DMS79 (cell line): ENCODE measurements at regions not wholly inside any gene's neighbourhood (a gene's known extent, or its start where the extent isn't known, plus 50 kb on each side); places are given as distances from the start of the nearest gene placed in this dataset.

ENCODE experiments used
- DNase-seq: peaks from one replicate; lab custom pipeline; 2025; lab: John Stamatoyannopoulos, UW

GRCh38 chr2:111647359-111647758 is 236.6 kb downstream of the ANAPC1 start:
- no peak for DNase-seq

GRCh38 chr2:111652038-111652437 is 232.0 kb downstream of the ANAPC1 start:
- no peak for DNase-seq

- DNase-seq, result no peak
Observed at GRCh38 chr2:111652681-111653080, 231.3 kb downstream of the ANAPC1 start.

GRCh38 chr2:111653103-111653624 is 230.8 kb downstream of the ANAPC1 start:
- DNase-seq, result no peak

- no peak for DNase-seq
Observed at GRCh38 chr2:111653913-111654312, 230.1 kb downstream of the ANAPC1 start.

- DNase-seq, result no peak
Observed at GRCh38 chr2:111654829-111655228, 229.2 kb downstream of the ANAPC1 start.

GRCh38 chr2:111656436-111656835 is 227.6 kb downstream of the ANAPC1 start:
- no peak for DNase-seq

GRCh38 chr2:111656894-111657293 is 227.1 kb downstream of the ANAPC1 start:
- DNase-seq, result no peak

- DNase-seq, result no peak
Observed at GRCh38 chr2:111657351-111657975, 226.5 kb downstream of the ANAPC1 start.

GRCh38 chr2:111659361-111660333 is 224.3 kb downstream of the ANAPC1 start:
- no peak for DNase-seq

GRCh38 chr2:111660811-111661210 is 223.2 kb downstream of the ANAPC1 start:
- DNase-seq, result no peak

GRCh38 chr2:111661286-111661940 is 222.6 kb downstream of the ANAPC1 start:
- DNase-seq, result no peak

GRCh38 chr2:111662039-111662770 is 221.8 kb downstream of the ANAPC1 start:
- DNase-seq, result no peak

GRCh38 chr2:111662771-111663470 is 221.1 kb downstream of the ANAPC1 start:
- no peak for DNase-seq

- no peak for DNase-seq
Observed at GRCh38 chr2:111663471-111664274, 220.3 kb downstream of the ANAPC1 start.

- DNase-seq, result no peak
Observed at GRCh38 chr2:111664275-111664850, 219.6 kb downstream of the ANAPC1 start.

GRCh38 chr2:111665011-111665410 is 219.0 kb downstream of the ANAPC1 start:
- no peak for DNase-seq

- no peak for DNase-seq
Observed at GRCh38 chr2:111665551-111666116, 218.4 kb downstream of the ANAPC1 start.

GRCh38 chr2:111666160-111666559 is 217.8 kb downstream of the ANAPC1 start:
- DNase-seq, result no peak

- DNase-seq, result no peak
Observed at GRCh38 chr2:111667001-111667400, 217.0 kb downstream of the ANAPC1 start.
